HEK293T (cell line): ENCODE measurements at regions not wholly inside any gene's neighbourhood (a gene's known extent, or its start where the extent isn't known, plus 50 kb on each side); places are given as distances from the start of the nearest gene placed in this dataset.

Experiments used
- CTCF ChIA-PET: fragments of 350-600 bp; formaldehyde crosslinking; extraction: SDS; loops from one replicate; lab custom pipeline; 2021; ENCODE audit warnings: antibody characterized with exemption, inconsistent platforms; lab: Yijun Ruan, JAX
- POLR2A ChIA-PET: fragments of 350-600 bp; formaldehyde crosslinking; extraction: SDS; loops from one replicate; lab custom pipeline; 2020; ENCODE audit warnings: antibody characterized with exemption, inconsistent platforms; lab: Yijun Ruan, JAX
- DNase-seq: peaks from one replicate; pipeline ENCODE4 v3.0.0; 2012; ENCODE audit warnings: mixed read lengths; ENCODE audit errors: extremely low spot score
- ARNT ChIP-seq: fragments of 450-650 bp; IDR thresholded peaks from 2 replicates; pipeline ENCODE4 v1.6.1; 2017; ENCODE audit warnings: mild to moderate bottlenecking
- BHLHE40 ChIP-seq: fragments of 450-650 bp; IDR thresholded peaks from 2 replicates; pipeline ENCODE4 v1.6.1; 2016; ENCODE audit warnings: mild to moderate bottlenecking, moderate library complexity, borderline replicate concordance
- CTBP1 ChIP-seq: fragments of 450-650 bp; IDR thresholded peaks from 2 replicates; pipeline ENCODE4 v1.6.1; 2016; ENCODE audit warnings: borderline replicate concordance
- ELF4 ChIP-seq: fragments of 450-650 bp; IDR thresholded peaks from 2 replicates; pipeline ENCODE4 v1.6.1; 2017; ENCODE audit warnings: antibody characterized with exemption
- FOXA1 ChIP-seq: fragments of 450-650 bp; IDR thresholded peaks from 2 replicates; pipeline ENCODE4 v1.6.1; 2016; ENCODE audit warnings: mild to moderate bottlenecking
- FOXK2 ChIP-seq: fragments of 450-650 bp; IDR thresholded peaks from 2 replicates; pipeline ENCODE4 v1.6.1; 2016; ENCODE audit warnings: mild to moderate bottlenecking
- FOXM1 ChIP-seq: fragments of 450-650 bp; IDR thresholded peaks from 2 replicates; pipeline ENCODE4 v1.6.1; 2017; ENCODE audit warnings: mild to moderate bottlenecking, borderline replicate concordance
- HDGF ChIP-seq: fragments of 450-650 bp; IDR thresholded peaks from 2 replicates; pipeline ENCODE4 v1.6.1; 2017; ENCODE audit warnings: antibody characterized with exemption, borderline replicate concordance
- L3MBTL2 ChIP-seq: fragments of 450-650 bp; conservative IDR thresholded peaks from 2 replicates; pipeline ENCODE4 v1.6.1; 2016; ENCODE audit warnings: mild to moderate bottlenecking
- LEF1 ChIP-seq: fragments of 450-650 bp; IDR thresholded peaks from 2 replicates; pipeline ENCODE4 v1.6.1; 2017; ENCODE audit warnings: mild to moderate bottlenecking, borderline replicate concordance
- NFRKB ChIP-seq: fragments of 450-650 bp; IDR thresholded peaks from 2 replicates; pipeline ENCODE4 v1.6.1; 2016; ENCODE audit warnings: mild to moderate bottlenecking, moderate library complexity
- PKNOX1 ChIP-seq: fragments of 450-650 bp; IDR thresholded peaks from 2 replicates; pipeline ENCODE4 v1.6.1; 2016
- SP1 ChIP-seq: fragments of 450-650 bp; IDR thresholded peaks from 2 replicates; pipeline ENCODE4 v1.6.1; 2017
- SUZ12 ChIP-seq: fragments of 450-650 bp; IDR thresholded peaks from 2 replicates; pipeline ENCODE4 v1.6.1; 2016; ENCODE audit warnings: mild to moderate bottlenecking
- TARDBP ChIP-seq: fragments of 450-650 bp; IDR thresholded peaks from 2 replicates; pipeline ENCODE4 v1.6.1; 2016
- ZNF384 ChIP-seq: fragments of 450-650 bp; IDR thresholded peaks from 2 replicates; pipeline ENCODE4 v1.6.1; 2016

- no peak for DNase-seq
- ChIA-PET CTCF (no interaction called here), POLR2A (no interaction called here)
- TF ChIP-seq FOXM1 (no peak), NFRKB (no peak), HDGF (no peak), TARDBP (no peak), FOXA1 (no peak), SUZ12 (no peak), FOXK2 (no peak), LEF1 (no peak), SP1 (no peak), ELF4 (no peak), ZNF384 (no peak), ARNT (no peak), L3MBTL2 (no peak), PKNOX1 (no peak), CTBP1 (no peak), BHLHE40 (no peak)
Measured at GRCh38 chr4:94395562-94395961, 52.9 kb upstream of the HPGDS start.

GRCh38 chr4:94396984-94397383, 54.3 kb upstream of the HPGDS start:
- TF ChIP-seq ARNT (no peak), FOXA1 (no peak), FOXK2 (no peak), PKNOX1 (no peak), L3MBTL2 (no peak)
- POLR2A ChIA-PET, result no interaction called here
- DNase-seq, result no peak
- CTCF ChIA-PET, result interaction anchor here (0.6 kb wide), 1 partner anchor 104 kb away, joined by 3 read pairs; no protein-coding TSS in a partner anchor

GRCh38 chr4:94397635-94398034, 54.1 kb upstream of the PDLIM5 start:
- no peak for DNase-seq
- POLR2A ChIA-PET, result no interaction called here
- CTCF ChIA-PET, result no interaction called here
- TF ChIP-seq ARNT (no peak), TARDBP (no peak), ELF4 (no peak), ZNF384 (no peak), CTBP1 (no peak), LEF1 (no peak), HDGF (no peak), SP1 (no peak), PKNOX1 (no peak), FOXA1 (no peak), NFRKB (no peak), BHLHE40 (no peak), FOXK2 (no peak), SUZ12 (no peak)

GRCh38 chr4:94399277-94399676, 52.5 kb upstream of the PDLIM5 start:
- no peak for DNase-seq
- no peak for TF ChIP-seq HDGF
- TF ChIP-seq FOXA1, result no peak
- TF ChIP-seq FOXK2, result no peak
- TF ChIP-seq CTBP1, result no peak
- no peak for TF ChIP-seq FOXM1
- TF ChIP-seq ELF4, result no peak
- no peak for TF ChIP-seq TARDBP
- no peak for TF ChIP-seq SP1
- TF ChIP-seq L3MBTL2, result no peak
- TF ChIP-seq NFRKB, result no peak
- ChIA-PET CTCF (no interaction called here), POLR2A (no interaction called here)

- ChIA-PET POLR2A (no interaction called here), CTCF (interaction anchor here (0.6 to 1.2 kb wide), 2 partner anchors 9 to 165 kb away, joined by 3 to 4 read pairs; no protein-coding TSS in a partner anchor)
- no peak for TF ChIP-seq TARDBP
- TF ChIP-seq HDGF, result no peak
- no peak for TF ChIP-seq SUZ12
- TF ChIP-seq L3MBTL2, result no peak
- TF ChIP-seq FOXM1, result no peak
- no peak for TF ChIP-seq ZNF384
- TF ChIP-seq FOXA1, result no peak
- no peak for DNase-seq
Measured at GRCh38 chr4:94399721-94400120, 52.0 kb upstream of the PDLIM5 start.

- DNase-seq, result no peak
- POLR2A ChIA-PET, result no interaction called here
- CTCF ChIA-PET, result interaction anchor here (0.6 to 1.2 kb wide), 2 partner anchors 10 to 165 kb away, joined by 3 to 4 read pairs; no protein-coding TSS in a partner anchor
- no peak for TF ChIP-seq LEF1
- TF ChIP-seq ZNF384, result no peak
- TF ChIP-seq ARNT, result no peak
- TF ChIP-seq L3MBTL2, result no peak
- no peak for TF ChIP-seq FOXK2
- TF ChIP-seq FOXA1, result no peak
- TF ChIP-seq PKNOX1, result no peak
- no peak for TF ChIP-seq BHLHE40
- no peak for TF ChIP-seq SUZ12
- no peak for TF ChIP-seq ELF4
- TF ChIP-seq SP1, result no peak
- no peak for TF ChIP-seq TARDBP
- no peak for TF ChIP-seq NFRKB
- TF ChIP-seq FOXM1, result no peak
- TF ChIP-seq CTBP1, result no peak
Measured at GRCh38 chr4:94400191-94400590, 51.6 kb upstream of the PDLIM5 start.
